Coronary artery (tissue), 2 donors: ENCODE measurements at regions not wholly inside any gene's neighbourhood (a gene's known extent, or its start where the extent isn't known, plus 50 kb on each side); places are given as distances from the start of the nearest gene placed in this dataset.
"Not testable (repeated sequence)": the region's sequence is repeated elsewhere in the genome, so short reads cannot be mapped to it uniquely, and the experiment has no call there.

Source experiments
- DNase-seq: peaks from one replicate; pipeline ENCODE4 v3.0.0-alpha.2; 2017; ENCODE audit warnings: low spot score
- H3K27ac ChIP-seq, 2 donors: fragments of 200-600 bp; sonication (generic); one replicate each; pipeline ENCODE4 v1.5.1; 2016 to 2019
- H3K4me3 ChIP-seq: fragments of 200-600 bp; sonication (generic); 2 replicates; pipeline ENCODE4 v1.5.1; 2016; ENCODE audit warnings: mild to moderate bottlenecking, moderate library complexity
- TF ChIP-seq, protein P1 (sequence below): fragments of 200-600 bp; sonication (generic); IDR thresholded peaks from one replicate; pipeline ENCODE4 v1.5.1; 2019; ENCODE audit warnings: antibody characterized with exemption

DNA sequence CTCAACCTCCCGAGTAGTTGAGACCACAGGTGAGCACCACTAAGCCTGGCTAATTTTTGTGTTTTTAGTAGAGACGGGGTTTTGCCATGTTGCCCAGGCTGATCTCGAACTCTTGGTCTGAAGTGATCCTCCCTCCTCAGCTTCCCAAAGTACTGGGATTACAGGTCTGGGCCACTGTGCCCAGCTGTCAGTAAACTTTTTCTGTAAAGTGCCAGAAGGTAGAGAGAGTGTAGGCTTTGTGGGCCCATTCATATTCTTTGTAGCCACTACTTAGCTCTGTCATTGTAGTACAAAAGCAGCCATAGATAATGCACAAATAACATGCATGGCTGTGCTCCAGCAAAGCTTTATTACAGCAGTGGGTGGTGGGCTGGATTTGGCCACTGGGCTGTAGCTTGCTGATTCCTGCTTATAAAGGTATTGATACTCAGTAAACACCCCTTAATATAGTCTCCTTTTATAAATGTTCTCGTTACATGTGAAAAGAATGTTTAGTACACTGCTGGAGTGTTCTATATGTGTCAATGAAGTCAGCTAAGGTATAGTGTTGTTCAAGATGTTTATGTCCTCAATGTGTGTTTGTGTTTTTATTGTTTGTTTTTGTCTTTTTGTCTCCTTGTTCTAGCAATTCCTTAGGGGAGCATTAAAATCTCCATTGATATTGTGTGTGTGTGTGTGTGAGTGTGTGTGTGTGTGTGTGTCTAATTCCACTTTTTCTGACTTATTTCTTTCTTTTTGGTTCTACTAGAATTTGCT is 644.7 kb upstream of the DPP6 start:
- H3K27ac ChIP-seq: no peak overlapping the region
- no peak overlapping the region for H3K4me3 ChIP-seq
- TF ChIP-seq, protein P1, sequence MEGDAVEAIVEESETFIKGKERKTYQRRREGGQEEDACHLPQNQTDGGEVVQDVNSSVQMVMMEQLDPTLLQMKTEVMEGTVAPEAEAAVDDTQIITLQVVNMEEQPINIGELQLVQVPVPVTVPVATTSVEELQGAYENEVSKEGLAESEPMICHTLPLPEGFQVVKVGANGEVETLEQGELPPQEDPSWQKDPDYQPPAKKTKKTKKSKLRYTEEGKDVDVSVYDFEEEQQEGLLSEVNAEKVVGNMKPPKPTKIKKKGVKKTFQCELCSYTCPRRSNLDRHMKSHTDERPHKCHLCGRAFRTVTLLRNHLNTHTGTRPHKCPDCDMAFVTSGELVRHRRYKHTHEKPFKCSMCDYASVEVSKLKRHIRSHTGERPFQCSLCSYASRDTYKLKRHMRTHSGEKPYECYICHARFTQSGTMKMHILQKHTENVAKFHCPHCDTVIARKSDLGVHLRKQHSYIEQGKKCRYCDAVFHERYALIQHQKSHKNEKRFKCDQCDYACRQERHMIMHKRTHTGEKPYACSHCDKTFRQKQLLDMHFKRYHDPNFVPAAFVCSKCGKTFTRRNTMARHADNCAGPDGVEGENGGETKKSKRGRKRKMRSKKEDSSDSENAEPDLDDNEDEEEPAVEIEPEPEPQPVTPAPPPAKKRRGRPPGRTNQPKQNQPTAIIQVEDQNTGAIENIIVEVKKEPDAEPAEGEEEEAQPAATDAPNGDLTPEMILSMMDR: no peak
- no peak for DNase-seq

DNA sequence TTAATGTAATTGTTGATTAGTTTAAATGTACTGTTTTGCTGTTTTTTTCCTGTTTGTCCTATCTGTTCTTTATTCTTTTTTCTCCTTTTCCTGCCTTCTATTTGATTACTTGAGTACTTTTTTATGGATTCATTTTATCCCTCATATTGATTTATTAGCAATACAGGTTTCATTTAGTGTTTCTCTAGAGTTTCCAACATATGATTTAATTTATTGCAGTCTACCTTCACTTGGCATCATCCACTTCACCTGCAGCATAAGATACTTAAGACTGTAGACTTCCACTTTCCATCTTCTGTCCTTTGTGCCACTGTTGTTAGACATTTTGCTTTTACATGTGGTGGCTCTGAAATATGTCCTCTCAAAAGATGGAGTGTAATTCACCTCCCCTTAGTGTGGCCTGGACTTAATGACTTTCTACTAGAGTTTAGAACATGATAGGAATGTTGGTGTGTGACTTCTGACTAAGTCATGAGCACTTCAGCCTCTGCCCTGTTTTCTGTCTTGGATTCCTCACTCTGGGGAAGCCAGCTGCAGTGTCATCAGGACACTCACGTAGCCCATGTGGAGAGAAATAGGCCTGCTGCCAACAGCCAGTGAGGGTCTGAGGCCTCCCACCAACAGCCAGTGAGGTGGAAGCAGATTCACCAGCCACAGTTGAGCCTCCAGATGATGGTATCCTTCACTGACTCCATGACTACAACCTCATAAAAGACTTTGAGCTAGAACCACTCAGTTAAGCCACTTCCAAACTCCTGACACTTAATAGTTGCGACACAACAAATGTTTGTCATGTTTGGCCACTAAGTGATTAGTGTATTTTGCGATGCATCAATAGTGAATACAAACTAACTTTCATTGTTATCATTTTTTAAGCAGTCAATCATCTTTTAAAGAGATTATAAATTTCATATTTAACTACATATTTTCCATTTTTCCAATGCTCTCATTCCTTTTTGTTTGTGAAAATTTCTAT is 643.5 kb upstream of the DPP6 start:
- TF ChIP-seq, protein P1: no peak
- DNase-seq: peak; percentile 21
- Histone ChIP-seq H3K27ac (no peak overlapping the region), H3K4me3 (no peak overlapping the region)

DNA sequence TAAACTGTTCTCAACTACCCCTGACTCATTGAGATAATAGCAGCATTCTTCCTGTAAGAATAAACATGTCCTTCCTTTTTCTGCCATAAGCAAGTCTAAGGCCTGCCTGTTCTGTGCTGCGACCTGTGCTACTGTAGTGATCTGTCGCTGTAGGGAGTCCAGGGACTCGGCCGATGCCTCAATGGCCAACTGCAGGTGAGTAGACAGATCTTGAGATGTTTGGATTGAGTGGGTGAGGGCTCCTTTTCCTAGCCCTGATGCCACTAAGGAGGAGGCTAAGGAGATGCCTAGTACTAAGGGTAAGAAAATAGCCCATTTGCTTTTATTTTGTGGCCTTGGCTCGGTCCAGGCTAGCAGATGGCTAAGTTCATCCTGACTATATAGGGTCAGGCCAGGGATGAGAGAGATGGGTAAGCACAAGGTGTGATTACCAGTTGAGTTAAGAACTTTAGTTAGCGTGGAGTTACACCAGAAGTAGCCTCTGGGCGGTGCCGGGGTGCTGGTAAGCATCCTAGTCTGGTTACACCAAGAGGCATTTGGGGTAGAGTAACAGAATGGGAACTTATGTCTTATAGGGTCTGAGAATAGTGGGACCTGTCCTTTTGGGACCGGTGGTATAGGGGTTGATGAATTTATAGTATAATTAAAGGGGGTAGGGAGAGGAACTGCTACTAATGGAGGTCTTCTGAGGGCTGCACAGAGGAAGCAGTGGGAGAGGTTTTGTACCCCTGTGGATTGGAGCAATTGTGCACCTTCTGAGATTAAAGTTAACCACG is 642.4 kb upstream of the DPP6 start:
- peak; percentile 38 for DNase-seq
- not testable (repeated sequence) for H3K27ac ChIP-seq, H3K4me3 ChIP-seq

DNA sequence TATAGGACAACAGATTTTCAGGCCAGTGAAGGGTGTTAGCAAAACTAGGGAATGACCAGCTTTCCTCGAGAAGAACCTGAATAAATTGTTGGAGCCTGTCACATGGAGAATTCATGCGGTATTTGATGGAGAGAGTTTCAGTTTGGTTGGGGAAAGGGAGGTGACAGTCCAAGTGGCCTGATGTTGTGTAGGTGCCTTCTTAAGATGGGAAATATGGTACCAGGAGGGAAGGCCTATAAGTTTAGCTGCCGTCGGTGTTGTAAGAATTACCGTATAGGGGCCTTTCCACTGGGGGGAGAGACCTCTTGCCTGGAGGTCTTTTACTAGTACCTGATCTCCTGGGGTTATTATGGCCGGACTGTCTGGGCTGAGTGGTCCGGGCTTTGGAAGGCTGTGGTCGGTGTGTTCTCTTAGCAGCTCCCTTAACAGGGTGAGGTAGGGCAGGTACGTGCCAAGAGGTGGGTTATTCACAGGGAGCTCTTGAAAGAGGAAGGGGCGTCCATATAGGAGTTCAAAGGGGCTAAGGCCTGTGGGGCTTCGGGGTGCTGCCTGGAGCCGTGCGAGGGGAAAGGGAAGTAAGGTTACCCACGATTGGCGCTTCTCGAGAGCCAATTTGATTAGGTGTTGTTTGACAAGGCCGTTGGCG is 641.1 kb upstream of the DPP6 start:
- H3K27ac ChIP-seq, H3K4me3 ChIP-seq: not testable (repeated sequence)
- DNase-seq: peak; percentile 9

DNA sequence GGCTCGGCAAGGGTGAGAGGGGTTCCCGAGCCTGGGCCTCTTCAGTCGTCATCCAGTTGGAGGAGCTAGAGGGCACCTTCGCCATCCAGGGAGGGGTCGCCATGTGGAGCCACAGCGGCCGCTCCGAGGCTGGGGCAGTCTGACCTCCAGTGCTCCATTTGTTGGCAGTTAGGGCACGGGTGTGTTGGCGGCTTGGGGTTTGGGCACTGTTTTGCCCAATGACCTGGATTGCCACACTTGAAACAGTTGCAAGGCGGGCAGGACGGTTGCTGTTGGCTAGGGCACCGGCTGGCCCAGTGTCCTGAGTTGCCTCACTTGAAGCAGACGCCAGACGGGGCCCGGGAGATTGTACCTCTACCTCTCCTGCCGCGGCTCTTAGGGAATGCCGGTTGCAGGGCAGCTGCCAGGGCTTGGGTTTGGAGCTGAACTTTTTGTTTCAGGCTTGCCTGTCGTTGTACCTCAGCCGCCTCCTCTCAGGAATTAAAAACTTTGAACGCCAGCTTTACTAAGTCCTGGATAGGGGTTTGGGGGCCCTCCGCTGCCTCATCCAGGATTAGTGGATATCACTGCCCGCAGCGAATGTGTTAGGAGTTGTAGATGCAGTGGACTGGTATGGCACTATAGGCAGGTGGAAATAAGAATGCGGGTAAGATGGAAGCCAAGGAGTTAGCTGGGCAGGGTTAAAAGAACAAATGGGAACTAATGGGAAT is 639.9 kb upstream of the DPP6 start:
- H3K4me3 ChIP-seq, H3K27ac ChIP-seq: not testable (repeated sequence)
- peak; percentile 26 for DNase-seq

DNA sequence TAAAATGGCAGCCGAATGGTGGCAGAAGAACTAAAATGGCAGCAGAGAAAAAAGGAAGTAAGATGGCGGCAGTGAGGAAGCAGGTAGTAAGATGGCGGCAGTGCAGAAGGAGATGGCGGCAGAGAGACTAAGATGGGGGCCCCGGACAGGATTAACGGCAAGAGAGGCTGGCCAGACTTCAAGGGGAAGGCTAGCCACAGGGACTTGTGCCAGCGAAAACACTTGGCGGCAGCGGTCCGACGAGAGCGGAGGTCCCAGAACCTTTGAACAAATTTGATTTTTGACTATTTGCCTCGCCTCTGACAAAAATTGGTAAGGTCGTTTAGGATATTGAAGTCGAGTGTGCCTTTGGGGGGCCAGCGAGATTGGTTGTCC is 639.4 kb upstream of the DPP6 start:
- H3K4me3 ChIP-seq, H3K27ac ChIP-seq: not testable (repeated sequence)
- DNase-seq: peak; percentile 26

DNA sequence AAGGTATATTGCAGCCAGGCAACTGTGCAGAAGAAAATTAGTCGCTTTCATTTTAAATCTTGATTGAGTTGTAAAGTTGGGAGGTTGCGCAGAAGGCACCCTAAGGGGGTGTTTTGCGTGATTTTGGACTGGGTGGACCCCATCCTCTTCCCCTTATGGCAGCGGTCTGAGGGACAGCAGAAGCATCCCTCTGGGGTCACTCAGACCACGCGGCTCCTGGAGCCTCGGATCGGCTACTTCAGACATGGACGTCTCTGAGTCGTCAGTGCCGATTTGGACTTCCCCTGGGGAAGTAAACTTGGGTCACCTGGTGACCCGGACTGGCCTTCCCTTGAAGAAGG is 639.0 kb upstream of the DPP6 start:
- H3K27ac ChIP-seq: no peak overlapping the region
- DNase-seq: peak; percentile 1
- no peak overlapping the region for H3K4me3 ChIP-seq
- TF ChIP-seq, protein P1: no peak

DNA sequence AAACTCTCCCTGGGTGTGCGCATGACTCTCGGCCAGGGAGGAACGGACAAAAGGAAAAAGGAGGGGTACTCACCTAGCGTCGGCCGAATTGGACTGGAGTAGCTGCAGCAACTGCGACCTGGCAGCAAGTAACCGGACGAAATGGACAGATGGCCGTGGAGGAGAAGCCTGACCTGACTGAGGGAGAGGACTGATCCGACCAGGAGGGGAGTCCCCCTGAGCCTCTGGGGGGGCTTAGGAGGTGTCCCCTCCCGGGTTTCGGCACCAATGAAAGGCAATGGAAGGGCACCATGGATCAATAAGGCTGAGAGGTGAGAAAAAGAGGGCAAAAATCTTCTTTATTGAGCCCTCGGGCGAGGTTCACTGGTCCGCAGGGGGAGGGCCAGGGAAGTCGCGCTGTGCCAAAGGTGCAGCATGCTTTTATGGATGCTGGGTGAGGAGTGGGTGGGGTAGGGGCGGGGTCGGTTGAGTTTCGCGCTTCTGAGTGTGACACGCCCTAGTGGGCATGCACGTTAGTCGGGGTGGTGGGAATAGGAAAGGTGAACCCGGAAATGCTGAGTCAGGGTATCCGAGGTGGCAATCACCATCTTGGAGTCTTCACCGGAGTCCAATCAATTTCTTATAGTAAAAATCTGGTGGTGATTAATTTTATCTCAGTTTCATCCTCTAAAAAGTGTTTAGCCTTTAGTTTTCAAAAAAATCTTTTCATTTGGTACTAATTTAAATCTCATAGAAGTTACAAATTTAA is 638.5 kb upstream of the DPP6 start:
- Histone ChIP-seq H3K27ac (no peak overlapping the region), H3K4me3 (no peak overlapping the region)
- TF ChIP-seq, protein P1: no peak
- peak; percentile 63 for DNase-seq
